Esophagus (tissue), 2 donors: ENCODE measurements at regions not wholly inside any gene's neighbourhood (a gene's known extent, or its start where the extent isn't known, plus 50 kb on each side); places are given as distances from the start of the nearest gene placed in this dataset.
"Not testable (repeated sequence)": the region's sequence is repeated elsewhere in the genome, so short reads cannot be mapped to it uniquely, and the experiment has no call there.

Source experiments
- H3K27ac ChIP-seq, 2 donors: one replicate each; pipeline ENCODE4 v1.5.1; 2013; ENCODE audit warnings: low read depth in 2 of 2, mild to moderate bottlenecking in 2 of 2, inconsistent platforms in 1 of 2, low read length in 1 of 2, moderate library complexity in 1 of 2
- H3K27me3 ChIP-seq, 2 donors: one replicate each; pipeline ENCODE4 v1.6.1; 2013; ENCODE audit warnings: low read length in 2 of 2, control low read depth in 1 of 2, mild to moderate bottlenecking in 1 of 2; ENCODE audit not compliant: insufficient read depth in 2 of 2, control insufficient read depth in 1 of 2
- H3K36me3 ChIP-seq, 2 donors: one replicate each; pipeline ENCODE4 v1.6.1; 2013; ENCODE audit warnings: low read length in 1 of 2; ENCODE audit not compliant: control insufficient read depth in 2 of 2, insufficient read depth in 2 of 2
- H3K4me1 ChIP-seq, 2 donors: one replicate each; pipeline ENCODE4 v1.6.1; 2013; ENCODE audit warnings: low read length in 1 of 2; ENCODE audit not compliant: control insufficient read depth in 2 of 2, insufficient read depth in 2 of 2
- H3K4me3 ChIP-seq, 2 donors: one replicate each; pipeline ENCODE4 v1.5.1; 2013; ENCODE audit warnings: low read length in 2 of 2, mild to moderate bottlenecking in 2 of 2, low read depth in 1 of 2, moderate library complexity in 1 of 2
- H3K9me3 ChIP-seq, 2 donors: one replicate each; pipeline ENCODE4 v1.6.1; 2013; ENCODE audit warnings: mild to moderate bottlenecking in 2 of 2, low read depth in 1 of 2, low read length in 1 of 2, moderate library complexity in 1 of 2; ENCODE audit not compliant: control insufficient read depth in 2 of 2, insufficient read depth in 1 of 2
- WGBS, 2 donors: extraction: QIAGEN DNeasy Blood & Tissue Kit; methylation state at CpG; one replicate each; pipeline ENCODE4 v1.1.7; 2013; 5-methylcytosine and 5-hydroxymethylcytosine counted together
- donor health status: healthy with polysubstance abuse.
- donor health status: Bipolar disorder and iron deficiency.

DNA sequence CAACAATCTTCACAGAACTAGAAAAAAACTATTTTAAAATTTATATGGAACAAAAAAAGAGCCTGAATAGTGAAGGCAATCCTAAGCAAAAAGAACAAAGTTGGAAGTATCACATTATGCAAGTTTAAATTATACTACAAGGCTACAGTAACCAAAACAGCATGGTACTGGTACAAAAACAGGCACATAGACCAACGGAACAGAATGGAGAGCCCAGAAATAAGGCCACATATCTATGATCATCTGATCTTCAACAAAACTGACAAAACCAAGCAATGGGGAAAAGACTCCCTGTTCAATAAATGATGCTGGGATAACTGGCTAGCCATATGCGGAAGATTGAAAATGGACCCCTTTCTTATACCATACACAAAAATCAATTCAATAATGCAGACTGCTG lies 74.4 kb upstream of the RTN4 start:
- H3K4me1 ChIP-seq, H3K36me3 ChIP-seq, H3K4me3 ChIP-seq, H3K27ac ChIP-seq, H3K27me3 ChIP-seq, H3K9me3 ChIP-seq: not testable (repeated sequence)
- 95 to 96% methylated on average over 2 of the region's 2 CpGs for WGBS, 2 donors

DNA sequence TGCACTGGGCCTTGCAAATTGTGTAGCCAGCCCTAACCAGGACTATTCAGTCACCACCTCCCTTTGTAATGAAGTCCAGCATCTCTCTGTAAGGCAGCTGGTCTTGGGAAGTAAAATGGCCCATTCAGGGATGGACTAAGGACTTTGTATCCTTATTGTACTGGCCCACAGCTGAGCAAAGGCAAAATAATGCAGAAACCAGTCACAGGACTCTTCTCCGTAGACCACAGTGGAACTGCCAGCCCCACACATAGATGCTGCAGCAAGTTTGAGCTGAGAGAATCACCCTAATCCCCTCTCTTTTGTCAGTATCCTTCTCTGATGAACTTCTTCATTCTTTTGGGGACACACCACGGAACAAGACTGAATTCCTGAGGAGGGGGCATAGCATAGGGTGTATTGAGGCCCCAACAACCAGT lies 73.6 kb upstream of the RTN4 start:
- Histone ChIP-seq H3K36me3 (no peaks in the 10 kb centered on the region), H3K4me3 (no peak overlapping the region), H3K27me3 (no peaks in the 10 kb centered on the region), H3K27ac (no peak overlapping the region), H3K4me1 (no peaks in the 10 kb centered on the region), H3K9me3 (no peaks in the 10 kb centered on the region)
- 80 to 81% methylated on average over 2 of the region's 2 CpGs for WGBS, 2 donors

DNA sequence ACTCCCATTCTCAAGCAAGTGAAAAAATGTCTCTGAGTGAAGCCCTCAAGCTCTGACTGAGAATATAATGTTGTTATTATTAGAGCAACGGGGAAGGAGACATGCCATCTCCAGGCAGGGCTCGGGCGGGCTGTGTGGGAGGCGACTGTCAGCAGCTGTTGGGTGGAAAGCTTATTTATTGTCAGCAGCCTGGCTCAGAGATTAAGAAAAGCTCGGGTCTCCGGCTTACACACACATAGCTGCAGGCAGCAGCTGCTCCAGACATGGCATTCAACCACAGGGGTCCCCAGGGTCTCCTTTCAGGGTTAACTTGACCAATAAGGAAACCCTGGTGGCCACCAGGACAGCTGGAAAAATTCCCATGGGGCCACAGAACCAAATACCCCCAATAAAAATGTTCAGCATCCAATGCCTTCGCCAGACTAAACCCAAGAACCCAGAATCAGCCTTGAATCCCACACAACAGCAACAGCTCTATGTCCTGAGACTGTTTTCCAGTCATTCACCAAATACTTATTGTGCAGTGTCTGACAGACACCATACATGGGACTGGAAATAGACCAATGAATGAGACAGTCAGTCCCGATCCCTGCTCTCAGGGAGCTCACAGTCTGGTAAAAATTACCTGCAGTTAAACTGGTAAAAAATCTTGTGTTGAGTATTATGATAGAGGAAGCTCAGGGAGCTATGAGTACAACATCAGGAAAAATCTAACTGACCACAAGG lies 70.5 kb upstream of the RTN4 start:
- H3K4me3 ChIP-seq, result no peak overlapping the region
- no peaks in the 10 kb centered on the region for H3K36me3 ChIP-seq
- H3K27ac ChIP-seq, result peak overlapping the region; percentile 26 to 49
- no peaks in the 10 kb centered on the region for H3K9me3 ChIP-seq
- WGBS, 2 donors, result 37 to 54% methylated on average over 8 of the region's 8 CpGs
- H3K27me3 ChIP-seq, result no peaks in the 10 kb centered on the region
- no peaks in the 10 kb centered on the region for H3K4me1 ChIP-seq

DNA sequence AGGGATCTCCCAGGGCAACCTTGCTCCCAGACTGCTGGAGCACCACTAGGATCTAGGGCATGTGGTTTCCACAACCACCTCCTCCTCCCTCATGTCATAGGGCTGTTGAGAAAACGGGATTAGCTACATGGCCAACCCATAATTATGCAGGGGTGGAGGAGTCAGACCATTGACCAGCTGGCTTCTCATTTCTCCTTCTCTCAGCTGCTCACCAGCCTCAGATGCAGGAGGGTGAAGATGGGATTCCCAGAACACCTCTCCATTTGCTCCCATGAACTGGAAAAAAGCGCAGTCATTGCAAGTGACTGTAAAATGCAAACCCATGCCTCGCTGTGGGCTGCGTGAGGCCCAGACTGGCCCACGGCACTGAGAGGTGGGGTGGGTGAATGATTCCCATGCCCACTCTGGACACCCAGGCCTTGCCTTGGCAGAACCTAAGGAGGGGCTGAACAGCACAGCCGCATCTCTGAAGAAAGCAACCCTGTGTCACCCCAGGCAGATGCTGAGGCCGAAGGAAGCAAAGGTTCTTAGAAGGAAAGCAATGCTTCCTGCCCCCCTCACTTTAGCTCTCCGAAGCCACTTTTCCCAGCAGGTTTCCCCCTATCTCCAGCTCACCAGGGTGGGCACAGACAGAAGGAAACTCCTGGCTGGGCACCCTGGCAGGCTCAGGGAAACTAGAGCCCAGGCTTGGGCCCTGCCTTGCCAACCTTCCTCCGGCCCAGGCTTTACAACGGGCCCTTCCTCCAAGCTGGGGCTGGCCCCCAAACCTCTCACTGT lies 69.6 kb upstream of the RTN4 start:
- 72 to 80% methylated on average over 10 of the region's 10 CpGs for whole genome bisulfite sequencing, 2 donors
- Histone ChIP-seq H3K4me3 (no peak overlapping the region), H3K36me3 (no peaks in the 10 kb centered on the region)

DNA sequence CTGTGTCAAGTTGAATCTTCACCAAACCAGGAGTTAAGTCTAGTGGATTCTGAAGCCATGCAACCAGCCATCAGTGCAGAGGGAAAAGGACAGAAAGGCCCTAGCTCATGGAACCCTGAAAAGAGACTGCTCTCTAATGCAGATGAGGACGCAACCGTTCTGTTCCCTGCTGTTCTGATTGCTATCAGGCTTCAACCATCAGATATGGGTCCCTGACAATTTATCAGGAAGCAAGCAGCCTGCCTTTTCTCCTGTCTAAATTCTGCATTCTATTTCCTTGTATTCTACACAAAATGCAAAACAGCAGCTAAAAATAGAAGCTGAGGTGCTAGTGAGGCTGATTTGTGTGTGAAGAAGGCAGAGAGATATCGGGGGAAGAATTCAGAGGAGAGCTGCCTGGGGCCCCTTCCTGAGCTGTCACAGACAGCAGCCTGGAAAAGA lies 68.4 kb upstream of the RTN4 start:
- 49 to 50% methylated on average over 3 of the region's 3 CpGs for WGBS, 2 donors
- Histone ChIP-seq H3K4me1 (no peaks in the 10 kb centered on the region), H3K9me3 (no peaks in the 10 kb centered on the region), H3K27me3 (no peaks in the 10 kb centered on the region), H3K36me3 (no peaks in the 10 kb centered on the region), H3K27ac (no peak overlapping the region), H3K4me3 (no peak overlapping the region)

More for the DNA sequence above, 69.6 kb upstream of the RTN4 start:
- Histone ChIP-seq H3K9me3 (no peaks in the 10 kb centered on the region), H3K27ac (peak overlapping the region in 1 of 2 donors; percentile 1), H3K4me1 (no peaks in the 10 kb centered on the region), H3K27me3 (no peaks in the 10 kb centered on the region)

DNA sequence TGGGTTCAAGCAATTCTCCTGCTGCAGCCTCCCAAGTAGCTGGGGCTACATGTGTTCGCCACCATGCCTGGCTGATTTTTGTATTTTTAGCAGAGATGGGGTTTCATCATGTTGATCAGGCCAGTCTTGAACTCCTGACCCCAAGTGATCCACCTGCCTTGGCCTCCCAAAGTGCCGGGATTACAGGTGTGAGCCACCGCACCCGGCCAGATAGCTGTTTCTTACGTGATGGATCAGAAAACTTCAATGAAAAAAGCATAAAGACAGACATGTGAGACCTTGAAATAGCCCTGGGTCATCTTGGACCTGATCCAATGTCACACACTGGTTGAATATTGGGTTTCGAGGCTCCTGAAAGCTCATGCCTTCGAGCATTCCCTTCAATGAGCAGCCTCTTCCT lies 66.7 kb upstream of the RTN4 start:
- Histone ChIP-seq H3K27me3 (no peaks in the 10 kb centered on the region), H3K4me3 (no peak overlapping the region), H3K9me3 (no peaks in the 10 kb centered on the region), H3K27ac (no peak overlapping the region), H3K4me1 (peaks cover 0 to 2% of the 10 kb centered on the region in 2 donors), H3K36me3 (no peaks in the 10 kb centered on the region)
- 73 to 78% methylated on average over 7 of the region's 7 CpGs for WGBS, 2 donors

DNA sequence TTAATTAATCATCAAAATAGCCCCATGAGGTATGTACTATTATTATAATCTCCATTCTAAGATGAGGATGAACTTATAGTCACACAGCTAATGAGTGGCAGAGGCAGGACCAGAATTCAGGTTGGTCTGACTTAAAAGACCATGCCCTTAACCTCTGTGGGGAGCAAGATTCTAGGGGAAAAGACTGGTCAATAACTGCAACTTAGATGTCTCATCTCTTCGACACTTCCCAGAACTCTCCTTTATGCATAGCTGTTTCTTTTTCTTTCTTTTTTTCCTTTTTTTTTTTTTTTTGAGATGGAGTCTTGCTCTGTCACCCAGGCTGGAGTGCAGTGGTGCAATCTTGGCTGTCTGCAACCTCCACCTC lies 66.3 kb upstream of the RTN4 start:
- H3K36me3 ChIP-seq, result no peaks in the 10 kb centered on the region
- H3K27ac ChIP-seq, result no peak overlapping the region
- H3K27me3 ChIP-seq, result no peaks in the 10 kb centered on the region
- H3K9me3 ChIP-seq, result no peaks in the 10 kb centered on the region
- WGBS, 2 donors, result 95% methylated on average over 1 of the region's 1 CpG
- H3K4me1 ChIP-seq, result peaks cover 0 to 2% of the 10 kb centered on the region in 2 donors
- no peak overlapping the region for H3K4me3 ChIP-seq

DNA sequence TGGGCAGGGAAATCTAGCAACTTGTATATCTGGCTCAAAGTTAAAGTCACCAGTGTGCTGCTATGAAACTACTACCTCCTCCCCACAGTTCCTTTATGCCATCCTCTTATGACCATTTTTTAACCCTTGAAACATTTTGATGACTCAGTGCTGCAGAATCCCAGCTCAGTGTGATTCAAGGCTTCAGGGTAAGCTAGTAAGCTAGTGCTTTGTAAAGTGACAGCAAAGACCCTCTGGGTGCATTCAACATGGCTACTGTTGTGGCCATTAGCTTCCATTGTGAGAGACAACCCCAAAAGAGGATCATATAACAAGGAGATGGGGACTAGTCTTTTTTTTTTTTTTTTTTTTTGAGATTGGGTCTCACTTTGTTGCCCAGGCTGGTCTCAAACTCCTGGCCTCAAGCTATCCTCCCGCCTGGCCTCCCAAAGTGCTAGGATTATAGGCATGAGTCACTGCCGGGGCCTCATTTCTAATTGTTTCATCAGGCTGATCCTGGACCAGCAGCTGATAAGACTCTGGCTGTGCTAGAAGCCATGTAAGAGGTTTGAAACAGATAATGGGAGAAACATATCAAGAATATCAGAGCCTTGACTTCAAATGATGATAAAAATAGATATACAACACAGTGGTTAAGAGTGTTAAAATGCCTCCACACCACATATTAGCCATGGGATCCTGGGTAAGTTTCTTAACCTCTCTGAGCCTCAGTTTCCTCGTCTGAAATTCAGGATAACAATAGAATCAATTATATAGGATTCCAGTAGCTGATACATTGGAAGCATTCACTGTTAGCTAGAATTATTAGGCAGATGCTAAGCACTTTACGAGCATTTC lies 65.7 kb upstream of the RTN4 start:
- H3K4me1 ChIP-seq, result peaks cover 0 to 2% of the 10 kb centered on the region in 2 donors
- no peak overlapping the region for H3K27ac ChIP-seq
- no peaks in the 10 kb centered on the region for H3K36me3 ChIP-seq
- H3K27me3 ChIP-seq, result no peaks in the 10 kb centered on the region
- H3K9me3 ChIP-seq, result no peaks in the 10 kb centered on the region
- 72 to 80% methylated on average over 4 of the region's 4 CpGs for WGBS, 2 donors
- no peak overlapping the region for H3K4me3 ChIP-seq

DNA sequence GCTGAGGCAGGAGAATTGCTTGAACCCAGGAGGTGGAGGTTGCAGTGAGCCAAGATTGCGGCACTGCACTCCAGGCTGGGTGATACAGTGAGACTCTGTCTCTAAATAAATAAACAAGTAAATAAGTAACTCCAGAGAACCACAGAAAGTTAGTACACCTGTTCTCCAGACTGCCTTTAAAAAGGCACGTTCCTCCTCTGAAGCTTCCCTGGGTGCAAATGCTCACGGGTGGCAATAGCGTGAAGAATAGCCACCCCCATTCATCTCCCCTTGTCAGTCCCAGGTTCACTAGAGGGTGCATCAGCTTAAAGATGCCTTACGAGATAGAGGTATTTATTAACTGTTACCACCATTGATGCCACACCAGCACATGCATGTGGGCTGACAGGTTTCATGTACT lies 64.3 kb upstream of the RTN4 start:
- H3K36me3 ChIP-seq, result no peaks in the 10 kb centered on the region
- no peaks in the 10 kb centered on the region for H3K27me3 ChIP-seq
- H3K4me3 ChIP-seq, result no peak overlapping the region
- H3K4me1 ChIP-seq, result peaks cover 0 to 2% of the 10 kb centered on the region in 2 donors
- 83 to 94% methylated on average over 5 of the region's 5 CpGs for WGBS, 2 donors
- H3K9me3 ChIP-seq, result no peaks in the 10 kb centered on the region
- no peak overlapping the region for H3K27ac ChIP-seq
